Right lobe of liver (tissue), 6 donors: ENCODE measurements at regions not wholly inside any gene's neighbourhood (a gene's known extent, or its start where the extent isn't known, plus 50 kb on each side); places are given as distances from the start of the nearest gene placed in this dataset.

Experiments used
- ATAC-seq, 4 donors: fragments of 200-7000 bp; cut with Tn5 transposase; one replicate each; pipeline ENCODE4 v1.9.1; 2020; ENCODE audit warnings: mild to moderate bottlenecking in 4 of 4, moderate library complexity in 4 of 4
- DNase-seq, 3 donors: peaks; one replicate each; pipeline ENCODE4 v3.0.0-alpha.2; 2020
- H3K27ac ChIP-seq, 3 donors: fragments of 200-600 bp; one replicate each; pipeline ENCODE4 v1.8.0; 2022
- H3K27me3 ChIP-seq, 2 donors: fragments of 200-600 bp; one replicate each; pipeline ENCODE4 v1.8.0; 2022
- H3K36me3 ChIP-seq, 4 donors: fragments of 200-600 bp; sonication (generic) in 1 of 4; one replicate each; pipeline versions ENCODE4 v1.5.1 to v1.8.0; 2017 to 2022; ENCODE audit warnings: control low read depth in 1 of 4
- H3K4me1 ChIP-seq, 4 donors: fragments of 200-600 bp; sonication (generic) in 1 of 4; one replicate each; pipeline versions ENCODE4 v1.5.1 to v1.8.0; 2017 to 2022; ENCODE audit warnings: control low read depth in 1 of 4
- H3K4me3 ChIP-seq, 3 donors: fragments of 200-600 bp; one replicate each; pipeline ENCODE4 v1.8.0; 2022
- H3K9me3 ChIP-seq, 4 donors: fragments of 200-600 bp; sonication (generic) in 1 of 4; one replicate each; pipeline versions ENCODE4 v1.5.1 to v1.8.0; 2017 to 2022; ENCODE audit warnings: control low read depth in 1 of 4
- CTCF ChIP-seq, 4 donors: fragments of 200-600 bp in 3 of 4; fragments of 450-650 bp in 1 of 4; IDR thresholded peaks; one replicate each; pipeline versions ENCODE4 v1.5.1 to v1.8.0; 2016 to 2022; ENCODE audit warnings: antibody characterized with exemption in 4 of 4, mild to moderate bottlenecking in 2 of 4
- POLR2A ChIP-seq: fragments of 450-650 bp; IDR thresholded peaks from one replicate; pipeline ENCODE4 v1.6.1; 2017; ENCODE audit warnings: antibody characterized with exemption, mild to moderate bottlenecking
- WGBS: methylation state at CpG from one replicate; pipeline ENCODE4 v1.1.6; 2018; ENCODE audit warnings: low coverage, low lambda C conversion rate; ENCODE audit not compliant: insufficient coverage; ENCODE audit errors: missing lambda C conversion rate; 5-methylcytosine and 5-hydroxymethylcytosine counted together
- intact Hi-C, 2 donors: fragments of 100-400 bp; cut with DNase I; formaldehyde crosslinking; loops; one replicate each; pipeline versions ENCODE4 v1.11.2 to v1.14.1; 2022
- small RNA-seq, 2 experiments: library from RNA; depleted of rRNA; stranded (forward); fragments of <200 nt; gene quantifications; one replicate each; pipeline ENCODE3, GENCODE V24; 2016
- donor health status: DM: no; HTN: yes; CAD: no.
- donor health status: DM: no; HTN: no; CAD: no.
- donor health status: DM: no; HTN: no; CAD: no.
- donor health status: DM: no; HTN: yes; CAD: no.
- donor health status: DM: no; HTN: yes; CAD: no.

- TF ChIP-seq POLR2A = no peak
- no peak for TF ChIP-seq CTCF (IDR thresholded peaks at IDR 0.05)
- H3K36me3 ChIP-seq = no peaks in the 10 kb centered on the region
- H3K4me3 ChIP-seq = no peak overlapping the region
- H3K9me3 ChIP-seq = no peaks in the 10 kb centered on the region
- DNase-seq = no peak
- no peaks in the 10 kb centered on the region for H3K4me1 ChIP-seq
- WGBS = 38% methylated on average over 7 of the region's 9 CpGs
- intact Hi-C loops = no loop called here
- H3K27me3 ChIP-seq = no peaks in the 10 kb centered on the region
- no peak overlapping the region for H3K27ac ChIP-seq
- ATAC-seq = no peak
Observed at GRCh38 chr3:154486949-154487348, 57.0 kb upstream of the GPR149 start.

GRCh38 chr3:154482507-154482906 is 52.5 kb upstream of the GPR149 start:
- no peaks in the 10 kb centered on the region for H3K4me1 ChIP-seq
- DNase-seq (no peak), ATAC-seq (no peak)
- H3K9me3 ChIP-seq = no peaks in the 10 kb centered on the region
- no peak overlapping the region for H3K27ac ChIP-seq
- TF ChIP-seq POLR2A = no peak
- no peak for TF ChIP-seq CTCF (IDR thresholded peaks at IDR 0.05)
- intact Hi-C loops = no loop called here
- no peaks in the 10 kb centered on the region for H3K36me3 ChIP-seq
- no peak overlapping the region for H3K4me3 ChIP-seq
- WGBS = 48% methylated on average over 3 of the region's 3 CpGs
- H3K27me3 ChIP-seq = no peaks in the 10 kb centered on the region

- Histone ChIP-seq H3K36me3 (no peaks in the 10 kb centered on the region), H3K4me1 (no peaks in the 10 kb centered on the region), H3K4me3 (no peak overlapping the region), H3K27me3 (no peaks in the 10 kb centered on the region), H3K9me3 (no peaks in the 10 kb centered on the region), H3K27ac (no peak overlapping the region)
- intact Hi-C loops = no loop called here
- DNase-seq (no peak), ATAC-seq (no peak)
- WGBS = 89% methylated on average over 4 of the region's 4 CpGs
- TF ChIP-seq CTCF (IDR thresholded peaks at IDR 0.05) = no peak
- TF ChIP-seq POLR2A = no peak
Observed at GRCh38 chr3:154480033-154480432, 50.0 kb upstream of the GPR149 start.

Small RNA genes lying in the stretch of these regions (small RNA-seq; reads per million reads assigned to genes)
- 0 reads per million in 2 experiments for gene DYNLL1P5
